CD14-positive monocyte (primary cell): ENCODE measurements at regions not wholly inside any gene's neighbourhood (a gene's known extent, or its start where the extent isn't known, plus 50 kb on each side); places are given as distances from the start of the nearest gene placed in this dataset.

ENCODE experiments used
- DNase-seq, 3 donors: peaks; one replicate each; pipeline ENCODE4 v3.0.0-alpha.2; 2011 to 2022
- H2AFZ ChIP-seq: 2 replicates; pipeline ENCODE4 v1.6.0; 2012; ENCODE audit warnings: mild to moderate bottlenecking, low read depth, low read length, inconsistent platforms; ENCODE audit not compliant: insufficient read depth, poor library complexity, severe bottlenecking
- H3K27ac ChIP-seq, 2 donors: 1 replicate in 1 of 2; 2 replicates in 1 of 2; pipeline ENCODE4 v1.5.1; 2012 to 2013; ENCODE audit warnings: low read length in 2 of 2, control low read depth in 1 of 2, inconsistent platforms in 1 of 2, low read depth in 1 of 2, mild to moderate bottlenecking in 1 of 2
- H3K27me3 ChIP-seq, 2 donors: one replicate each; pipeline versions ENCODE4 v1.6.0 to v1.6.1; 2011 to 2013; ENCODE audit warnings: low read length in 2 of 2; ENCODE audit not compliant: control insufficient read depth in 2 of 2, insufficient read depth in 2 of 2
- H3K36me3 ChIP-seq, 2 donors: replicated peaks in 1 of 2; 1 replicate in 1 of 2; 2 replicates in 1 of 2; pipeline versions ENCODE4 v1.5.1 to v1.6.1; 2012 to 2013; ENCODE audit warnings: low read length in 2 of 2, control low read depth in 1 of 2, inconsistent platforms in 1 of 2, mild to moderate bottlenecking in 1 of 2; ENCODE audit not compliant: insufficient read depth in 2 of 2, control insufficient read depth in 1 of 2
- H3K4me1 ChIP-seq, 2 donors: 1 replicate in 1 of 2; 2 replicates in 1 of 2; pipeline versions ENCODE4 v1.5.1 to v1.6.1; 2012 to 2013; ENCODE audit warnings: low read length in 2 of 2, control low read depth in 1 of 2, inconsistent platforms in 1 of 2, mild to moderate bottlenecking in 1 of 2, moderate library complexity in 1 of 2; ENCODE audit not compliant: insufficient read depth in 2 of 2, control insufficient read depth in 1 of 2
- H3K4me2 ChIP-seq: replicated peaks from 2 replicates; pipeline ENCODE3; 2012; ENCODE audit warnings: low read length, moderate library complexity, mild to moderate bottlenecking; ENCODE audit not compliant: poor library complexity, severe bottlenecking; ENCODE audit errors: extremely low read depth
- H3K4me3 ChIP-seq, 3 experiments: fragments of 200-600 bp in 1 of 3; sonication (generic) in 1 of 3; replicated peaks in 1 of 3; 1 replicate in 2 of 3; 2 replicates in 1 of 3; pipeline ENCODE4 v1.5.1; 2011 to 2013; ENCODE audit warnings: low read length in 3 of 3, mild to moderate bottlenecking in 3 of 3, control low read depth in 2 of 3, low read depth in 2 of 3, inconsistent platforms in 1 of 3, moderate library complexity in 1 of 3
- H3K79me2 ChIP-seq: 2 replicates; pipeline ENCODE4 v1.6.0; 2012; ENCODE audit warnings: mild to moderate bottlenecking, control low read depth, inconsistent platforms, low read length, moderate library complexity; ENCODE audit not compliant: insufficient read depth
- H3K9ac ChIP-seq: 2 replicates; pipeline ENCODE4 v1.6.0; 2017; ENCODE audit warnings: low read length, mild to moderate bottlenecking; ENCODE audit not compliant: insufficient read depth, poor library complexity, severe bottlenecking
- H3K9me3 ChIP-seq, 2 donors: replicated peaks in 1 of 2; 1 replicate in 1 of 2; 2 replicates in 1 of 2; pipeline versions ENCODE4 v1.5.1 to v1.6.1; 2012 to 2013; ENCODE audit warnings: low read length in 2 of 2, control low read depth in 1 of 2; ENCODE audit not compliant: control insufficient read depth in 1 of 2, insufficient read depth in 1 of 2
- H4K20me1 ChIP-seq: 2 replicates; pipeline ENCODE4 v1.6.0; 2012; ENCODE audit warnings: mild to moderate bottlenecking, low read length, control low read depth, moderate library complexity; ENCODE audit not compliant: insufficient read depth
- H3K27ac Mint-ChIP-seq, 7 donors: one replicate each; pipeline ENCODE4 v1.8.0; 2020; ENCODE audit warnings: mild to moderate bottlenecking in 7 of 7, mixed read lengths in 7 of 7, moderate library complexity in 6 of 7, inconsistent platforms in 2 of 7
- H3K27me3 Mint-ChIP-seq, 3 donors: one replicate each; pipeline ENCODE4 v1.8.0; 2021 to 2022; ENCODE audit warnings: low read depth in 3 of 3, mild to moderate bottlenecking in 3 of 3, mixed read lengths in 3 of 3, moderate library complexity in 3 of 3, inconsistent platforms in 1 of 3
- H3K36me3 Mint-ChIP-seq, 2 donors: one replicate each; pipeline ENCODE4 v1.8.0; 2020; ENCODE audit warnings: mixed read lengths in 2 of 2, inconsistent platforms in 1 of 2, mild to moderate bottlenecking in 1 of 2
- H3K4me1 Mint-ChIP-seq: one replicate; pipeline ENCODE4 v1.8.0; 2020; ENCODE audit warnings: mild to moderate bottlenecking, mixed read lengths
- H3K4me3 Mint-ChIP-seq, 2 donors: one replicate each; pipeline ENCODE4 v1.8.0; 2020; ENCODE audit warnings: mild to moderate bottlenecking in 2 of 2, mixed read lengths in 2 of 2, moderate library complexity in 1 of 2
- H3K9me3 Mint-ChIP-seq, 7 donors: one replicate each; pipeline ENCODE4 v1.8.0; 2020 to 2022; ENCODE audit warnings: mixed read lengths in 7 of 7, mild to moderate bottlenecking in 6 of 7, moderate library complexity in 6 of 7, inconsistent platforms in 2 of 7
- WGBS: methylation state at CpG from one replicate; pipeline ENCODE4 v1.1.5; 2013; ENCODE audit warnings: missing lambda C conversion rate; ENCODE audit not compliant: insufficient coverage; 5-methylcytosine and 5-hydroxymethylcytosine counted together
- intact Hi-C, 2 donors: fragments of 100-400 bp; cut with micrococcal nuclease; formaldehyde crosslinking; loops; one replicate each; pipeline versions ENCODE4 v1.15.0 to v1.15.1; 2023
- TF ChIP-seq, protein P1 (sequence below): fragments of 200-600 bp; IDR thresholded peaks from one replicate; pipeline ENCODE4 v1.8.0; 2022; ENCODE audit warnings: antibody characterized with exemption, mild to moderate bottlenecking

DNA sequence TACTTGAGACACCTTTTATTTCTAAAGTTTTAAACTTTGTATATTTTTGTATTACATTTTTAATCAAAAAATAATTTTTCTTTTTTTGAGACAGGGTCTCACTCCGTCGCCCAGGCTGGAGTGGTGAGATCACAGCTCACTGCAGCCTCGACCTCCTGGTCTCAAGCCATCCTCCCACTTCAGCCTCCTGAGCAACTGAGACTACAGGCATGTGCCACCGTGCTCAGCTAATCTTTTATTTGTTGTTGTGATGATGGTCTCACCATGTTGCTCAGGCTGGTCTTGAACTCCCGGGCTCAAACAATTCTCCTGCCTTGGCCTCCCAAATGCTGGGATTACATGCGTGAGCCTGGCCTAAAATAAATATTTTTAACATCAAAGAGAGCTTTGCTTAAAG, 218.7 kb upstream of the SH3BP4 start:
- Histone ChIP-seq H3K9me3 (peaks cover 0 to 4% of the 10 kb centered on the region in 2 donors), H3K27ac (no peak overlapping the region), H3K9ac (no peak overlapping the region), H3K4me1 (no peaks in the 10 kb centered on the region), H3K79me2 (no peaks in the 10 kb centered on the region), H3K36me3 (no peaks in the 10 kb centered on the region), H3K4me3 (no peak overlapping the region), H4K20me1 (no peaks in the 10 kb centered on the region), H3K4me2 (no peak overlapping the region), H3K27me3 (no peaks in the 10 kb centered on the region), H2AFZ (no peak overlapping the region)
- H3K27ac Mint-ChIP-seq: no peak overlapping the region
- TF ChIP-seq, protein P1, sequence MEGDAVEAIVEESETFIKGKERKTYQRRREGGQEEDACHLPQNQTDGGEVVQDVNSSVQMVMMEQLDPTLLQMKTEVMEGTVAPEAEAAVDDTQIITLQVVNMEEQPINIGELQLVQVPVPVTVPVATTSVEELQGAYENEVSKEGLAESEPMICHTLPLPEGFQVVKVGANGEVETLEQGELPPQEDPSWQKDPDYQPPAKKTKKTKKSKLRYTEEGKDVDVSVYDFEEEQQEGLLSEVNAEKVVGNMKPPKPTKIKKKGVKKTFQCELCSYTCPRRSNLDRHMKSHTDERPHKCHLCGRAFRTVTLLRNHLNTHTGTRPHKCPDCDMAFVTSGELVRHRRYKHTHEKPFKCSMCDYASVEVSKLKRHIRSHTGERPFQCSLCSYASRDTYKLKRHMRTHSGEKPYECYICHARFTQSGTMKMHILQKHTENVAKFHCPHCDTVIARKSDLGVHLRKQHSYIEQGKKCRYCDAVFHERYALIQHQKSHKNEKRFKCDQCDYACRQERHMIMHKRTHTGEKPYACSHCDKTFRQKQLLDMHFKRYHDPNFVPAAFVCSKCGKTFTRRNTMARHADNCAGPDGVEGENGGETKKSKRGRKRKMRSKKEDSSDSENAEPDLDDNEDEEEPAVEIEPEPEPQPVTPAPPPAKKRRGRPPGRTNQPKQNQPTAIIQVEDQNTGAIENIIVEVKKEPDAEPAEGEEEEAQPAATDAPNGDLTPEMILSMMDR: no peak
- intact Hi-C loops: no loop called here
- peaks cover 0 to 10% (median 7%) of the 10 kb centered on the region in 3 donors for H3K27me3 Mint-ChIP-seq
- H3K9me3 Mint-ChIP-seq: peaks cover 2 to 11% (median 5%) of the 10 kb centered on the region in 7 donors
- no CpG with 5 or more reads among the region's 6 CpGs for WGBS
- H3K4me1 Mint-ChIP-seq: no peaks in the 10 kb centered on the region
- no peak for DNase-seq
- H3K4me3 Mint-ChIP-seq: no peak overlapping the region
- no peaks in the 10 kb centered on the region for H3K36me3 Mint-ChIP-seq

DNA sequence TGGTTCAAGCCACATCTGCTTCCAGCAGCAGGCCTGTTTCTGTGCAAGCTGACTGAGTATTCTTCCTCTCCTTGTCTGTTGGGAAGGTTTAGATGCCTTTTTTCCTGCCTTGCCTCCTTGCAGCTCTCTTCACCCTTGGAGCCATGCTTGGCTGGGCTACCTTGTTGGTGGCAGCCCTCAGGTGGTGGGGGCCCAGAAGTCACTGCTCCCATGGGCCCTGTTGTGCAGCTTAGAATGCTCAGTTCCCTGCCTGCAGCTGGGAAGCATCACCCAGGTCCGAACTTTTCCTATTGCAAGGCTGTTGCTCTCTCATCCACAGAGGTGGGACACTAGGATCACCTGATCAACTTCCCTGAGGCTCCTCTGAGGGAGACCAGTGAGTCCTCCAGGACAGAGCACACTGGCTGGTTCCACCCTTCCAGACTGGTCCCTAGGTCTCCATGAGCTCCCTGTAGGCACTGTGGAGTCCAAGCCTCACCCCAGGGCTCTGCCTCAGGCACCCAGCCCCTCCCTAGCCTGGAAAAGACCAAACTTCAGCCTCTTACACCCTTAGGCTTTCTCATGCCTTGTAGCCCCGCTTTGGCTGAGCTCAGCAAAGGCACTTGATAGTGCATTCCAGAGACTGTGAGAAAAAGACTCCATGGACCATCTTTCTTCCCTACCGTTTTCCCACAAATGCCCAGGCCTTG, 219.3 kb upstream of the SH3BP4 start:
- H3K4me1 ChIP-seq: no peaks in the 10 kb centered on the region
- Mint-ChIP-seq H3K36me3 (no peaks in the 10 kb centered on the region), H3K4me1 (no peaks in the 10 kb centered on the region), H3K9me3 (peaks cover 2 to 10% (median 5%) of the 10 kb centered on the region in 7 donors), H3K27ac (no peak overlapping the region), H3K4me3 (no peak overlapping the region), H3K27me3 (peaks cover 0 to 9% (median 6%) of the 10 kb centered on the region in 3 donors)
- H2AFZ ChIP-seq: no peak overlapping the region
- TF ChIP-seq, protein P1: no peak
- intact Hi-C loops: no loop called here
- no peaks in the 10 kb centered on the region for H3K27me3 ChIP-seq
- H3K27ac ChIP-seq: no peak overlapping the region
- no peak overlapping the region for H3K4me3 ChIP-seq
- H4K20me1 ChIP-seq: no peaks in the 10 kb centered on the region
- no peaks in the 10 kb centered on the region for H3K36me3 ChIP-seq
- no peak for DNase-seq
- H3K79me2 ChIP-seq: no peaks in the 10 kb centered on the region
- H3K9ac ChIP-seq: no peak overlapping the region
- H3K9me3 ChIP-seq: peaks cover 0 to 4% of the 10 kb centered on the region in 2 donors
- H3K4me2 ChIP-seq: no peak overlapping the region
- 100% methylated on average over 1 of the region's 3 CpGs for WGBS
